ENCODE measurements at regions not wholly inside any gene's neighbourhood (a gene's known extent, or its start where the extent isn't known, plus 50 kb on each side); places are given as distances from the start of the nearest gene placed in this dataset.

- Histone ChIP-seq H3K9me3 (no peaks in the 10 kb centered on the region), H3K27ac (no peak overlapping the region), H3K27me3 (no peaks in the 10 kb centered on the region), H3K4me1 (no peaks in the 10 kb centered on the region), H3K4me3 (no peak overlapping the region), H3K36me3 (no peaks in the 10 kb centered on the region)
- no peak for DNase-seq
- no peak for TF ChIP-seq CTCF (IDR thresholded peaks at IDR 0.05)
- TF ChIP-seq POLR2A (IDR thresholded peaks at IDR 0.05), result no peak
- intact Hi-C loops (cut with DNase I; ENCODE audit: low total_unique reads), result no loop called here
These were observed 603.6 kb downstream of the FBXO15 start for GRCh38 chr18:73544032-73544431.

GRCh38 chr18:73535990-73536389, 611.6 kb downstream of the FBXO15 start:
- H3K27me3 ChIP-seq, result no peaks in the 10 kb centered on the region
- H3K4me3 ChIP-seq, result no peak overlapping the region
- H3K27ac ChIP-seq, result no peak overlapping the region
- TF ChIP-seq CTCF (IDR thresholded peaks at IDR 0.05) (no peak), POLR2A (IDR thresholded peaks at IDR 0.05) (no peak)
- H3K4me1 ChIP-seq, result no peaks in the 10 kb centered on the region
- H3K36me3 ChIP-seq, result no peaks in the 10 kb centered on the region
- intact Hi-C loops (cut with DNase I; ENCODE audit: low total_unique reads), result no loop called here
- H3K9me3 ChIP-seq, result no peaks in the 10 kb centered on the region
- DNase-seq, result no peak

GRCh38 chr18:73535189-73535588, 612.4 kb downstream of the FBXO15 start:
- no peak overlapping the region for H3K27ac ChIP-seq
- H3K27me3 ChIP-seq, result no peaks in the 10 kb centered on the region
- intact Hi-C loops (cut with DNase I; ENCODE audit: low total_unique reads), result no loop called here
- H3K9me3 ChIP-seq, result no peaks in the 10 kb centered on the region
- DNase-seq, result no peak
- H3K4me3 ChIP-seq, result no peak overlapping the region
- no peaks in the 10 kb centered on the region for H3K36me3 ChIP-seq
- no peaks in the 10 kb centered on the region for H3K4me1 ChIP-seq
- TF ChIP-seq CTCF (IDR thresholded peaks at IDR 0.05), result no peak
- no peak for TF ChIP-seq POLR2A (IDR thresholded peaks at IDR 0.05)

- Histone ChIP-seq H3K36me3 (no peaks in the 10 kb centered on the region), H3K9me3 (no peaks in the 10 kb centered on the region), H3K4me1 (no peaks in the 10 kb centered on the region), H3K4me3 (no peak overlapping the region), H3K27me3 (no peaks in the 10 kb centered on the region), H3K27ac (no peak overlapping the region)
- DNase-seq, result no peak
- intact Hi-C loops (cut with DNase I; ENCODE audit: low total_unique reads), result no loop called here
- TF ChIP-seq POLR2A (IDR thresholded peaks at IDR 0.05) (no peak), CTCF (IDR thresholded peaks at IDR 0.05) (no peak)
These were observed 616.0 kb downstream of the FBXO15 start for GRCh38 chr18:73531601-73532000.

GRCh38 chr18:73528066-73528465, 619.6 kb downstream of the FBXO15 start:
- Histone ChIP-seq H3K4me1 (no peaks in the 10 kb centered on the region), H3K4me3 (no peak overlapping the region), H3K36me3 (no peaks in the 10 kb centered on the region), H3K9me3 (no peaks in the 10 kb centered on the region), H3K27me3 (no peaks in the 10 kb centered on the region), H3K27ac (no peak overlapping the region)
- intact Hi-C loops (cut with DNase I; ENCODE audit: low total_unique reads), result no loop called here
- no peak for TF ChIP-seq CTCF (IDR thresholded peaks at IDR 0.05)
- TF ChIP-seq POLR2A (IDR thresholded peaks at IDR 0.05), result no peak
- DNase-seq, result no peak
